IMR-90 (cell line): ENCODE measurements at regions not wholly inside any gene's neighbourhood (a gene's known extent, or its start where the extent isn't known, plus 50 kb on each side); places are given as distances from the start of the nearest gene placed in this dataset.

Experiments
- ATAC-seq: fragments of 200-7000 bp; cut with Tn5 transposase; 2 replicates; pipeline ENCODE4 v1.9.1; 2020; ENCODE audit warnings: low read depth, mild to moderate bottlenecking, moderate library complexity
- BruUV-seq: library from RNA; stranded (reverse); fragments of 400-500 nt; replicated peaks from 2 replicates; lab custom pipeline; 2021; lab: Mats Ljungman, UMichigan
- CTCF ChIA-PET: fragments of 300-600 bp; formaldehyde crosslinking; extraction: SDS; loops from one replicate; lab custom pipeline; 2021; ENCODE audit warnings: antibody characterized with exemption; lab: Yijun Ruan, JAX
- POLR2A ChIA-PET: fragments of 300-600 bp; sonication (Branson Sonifier 250); formaldehyde crosslinking; loops from one replicate; lab custom pipeline; 2022; ENCODE audit warnings: antibody characterized with exemption; ENCODE audit not compliant: unreplicated experiment; lab: Charles Lee
- DNase-seq: peaks from one replicate; pipeline ENCODE4 v3.0.0; 2013
- H2AFZ ChIP-seq: replicated peaks from 2 replicates; pipeline ENCODE3; 2013; ENCODE audit warnings: low read length, mild to moderate bottlenecking; ENCODE audit not compliant: poor library complexity
- H2AK5ac ChIP-seq: 2 replicates; pipeline ENCODE4 v1.6.1; 2013; ENCODE audit warnings: low read depth, low read length, inconsistent platforms
- H2AK9ac ChIP-seq: replicated peaks from 2 replicates; pipeline ENCODE3; 2013; ENCODE audit warnings: mild to moderate bottlenecking, low read depth, low read length, moderate library complexity; ENCODE audit not compliant: poor library complexity
- H2BK120ac ChIP-seq: 2 replicates; pipeline ENCODE4 v1.6.1; 2013; ENCODE audit warnings: low read depth, low read length, inconsistent platforms
- H2BK15ac ChIP-seq: 3 replicates; pipeline ENCODE4 v1.6.1; 2013; ENCODE audit warnings: low read depth, low read length, inconsistent platforms
- H2BK20ac ChIP-seq: 2 replicates; pipeline ENCODE4 v1.6.1; 2013; ENCODE audit warnings: low read depth, mild to moderate bottlenecking, inconsistent platforms, low read length, moderate library complexity
- H2BK5ac ChIP-seq: 2 replicates; pipeline ENCODE4 v1.6.1; 2013; ENCODE audit warnings: mild to moderate bottlenecking, low read depth, low read length, inconsistent platforms; ENCODE audit not compliant: poor library complexity, severe bottlenecking
- H3K14ac ChIP-seq: replicated peaks from 2 replicates; pipeline ENCODE4 v1.6.1; 2013; ENCODE audit warnings: low read depth, low read length, inconsistent platforms
- H3K18ac ChIP-seq: 2 replicates; pipeline ENCODE4 v1.6.1; 2013; ENCODE audit warnings: low read depth, low read length, control low read depth
- H3K23ac ChIP-seq: 2 replicates; pipeline ENCODE4 v1.6.1; 2013; ENCODE audit warnings: low read depth, low read length, inconsistent platforms
- H3K27ac ChIP-seq: 2 replicates; pipeline ENCODE4 v1.5.1; 2013; ENCODE audit warnings: mild to moderate bottlenecking, control low read depth, low read length; ENCODE audit not compliant: insufficient read depth
- H3K27me3 ChIP-seq: 2 replicates; pipeline ENCODE4 v1.6.1; 2013; ENCODE audit warnings: low read length; ENCODE audit not compliant: control insufficient read depth, insufficient read depth
- H3K36me3 ChIP-seq: 2 replicates; pipeline ENCODE4 v1.6.1; 2013; ENCODE audit warnings: low read length, mixed read lengths; ENCODE audit not compliant: control insufficient read depth, insufficient read depth
- H3K4ac ChIP-seq: 2 replicates; pipeline ENCODE4 v1.6.1; 2013; ENCODE audit warnings: low read depth, low read length, inconsistent platforms
- H3K4me1 ChIP-seq: 2 replicates; pipeline ENCODE4 v1.6.1; 2013; ENCODE audit warnings: low read length, mixed read lengths; ENCODE audit not compliant: control insufficient read depth, insufficient read depth
- H3K4me2 ChIP-seq: 2 replicates; pipeline ENCODE4 v1.6.1; 2013; ENCODE audit warnings: low read depth, mild to moderate bottlenecking, control low read depth, low read length, moderate library complexity
- H3K4me3 ChIP-seq: 2 replicates; pipeline ENCODE4 v1.5.1; 2013; ENCODE audit warnings: low read depth, mild to moderate bottlenecking, control low read depth, low read length, moderate library complexity; ENCODE audit not compliant: insufficient read depth
- H3K56ac ChIP-seq: 2 replicates; pipeline ENCODE4 v1.6.1; 2013; ENCODE audit warnings: low read length, inconsistent platforms; ENCODE audit not compliant: insufficient read depth; ENCODE audit errors: extremely low read depth
- H3K79me1 ChIP-seq, 2 experiments: 2 replicates each; pipeline ENCODE4 v1.6.1; 2013; ENCODE audit warnings: low read length in 2 of 2, inconsistent platforms in 1 of 2, low read depth in 1 of 2
- H3K9ac ChIP-seq: 2 replicates; pipeline ENCODE4 v1.6.1; 2013; ENCODE audit warnings: low read depth, low read length, control low read depth
- H3K9me1 ChIP-seq: 2 replicates; pipeline ENCODE4 v1.6.1; 2013; ENCODE audit warnings: low read length, inconsistent platforms; ENCODE audit not compliant: insufficient read depth
- H3K9me3 ChIP-seq: 2 replicates; pipeline ENCODE4 v1.6.1; 2013; ENCODE audit warnings: low read length; ENCODE audit not compliant: control insufficient read depth, insufficient read depth
- H4K20me1 ChIP-seq: 2 replicates; pipeline ENCODE4 v1.6.1; 2013; ENCODE audit warnings: low read length, inconsistent platforms; ENCODE audit not compliant: insufficient read depth
- H4K5ac ChIP-seq: 2 replicates; pipeline ENCODE4 v1.6.1; 2013; ENCODE audit warnings: mild to moderate bottlenecking, low read depth, low read length, control low read depth
- H4K8ac ChIP-seq, 2 experiments: 2 replicates each; pipeline ENCODE4 v1.6.1; 2013; ENCODE audit warnings: low read depth in 2 of 2, low read length in 2 of 2, control low read depth in 1 of 2, inconsistent platforms in 1 of 2
- H4K91ac ChIP-seq: 2 replicates; pipeline ENCODE4 v1.6.1; 2013; ENCODE audit warnings: low read depth, low read length, inconsistent platforms; ENCODE audit not compliant: insufficient read depth
- BHLHE40 ChIP-seq: fragments of 150-350 bp; IDR thresholded peaks from 2 replicates; pipeline ENCODE4 v1.6.1; 2016; ENCODE audit warnings: mild to moderate bottlenecking, low read depth, low read length
- MAZ ChIP-seq: IDR thresholded peaks from 2 replicates; pipeline ENCODE4 v1.6.1; 2012; ENCODE audit warnings: low read depth, mild to moderate bottlenecking, low read length, improper control_type of control experiment, moderate library complexity, borderline replicate concordance
- NFE2L2 ChIP-seq: fragments of 150-350 bp; IDR thresholded peaks from 2 replicates; pipeline ENCODE4 v1.6.1; 2016; ENCODE audit warnings: low read depth, mild to moderate bottlenecking, low read length
- USF2 ChIP-seq: fragments of 150-350 bp; IDR thresholded peaks from 2 replicates; pipeline ENCODE4 v1.6.1; 2017; ENCODE audit warnings: mild to moderate bottlenecking, antibody characterized with exemption, low read length, low read depth
- WGBS, 2 experiments: methylation state at CpG; one replicate each; pipeline versions ENCODE4 v1.1.5 to v1.1.7; 2013; ENCODE audit warnings: missing lambda C conversion rate in 2 of 2; ENCODE audit not compliant: insufficient read length in 1 of 2; ENCODE audit errors: extremely low coverage in 2 of 2; 5-methylcytosine and 5-hydroxymethylcytosine counted together
- dilution Hi-C: fragments of 300-500 bp; cut with HindIII; formaldehyde crosslinking; loops from one replicate; pipeline ENCODE4 v1.14.3; 2018; ENCODE audit warnings: low sequenced_read_pairs; ENCODE audit not compliant: unreplicated experiment
- in situ Hi-C: fragments of 300-500 bp; cut with MboI; formaldehyde crosslinking; loops from 3 replicates; pipeline ENCODE4 v1.14.3; 2019; ENCODE audit warnings: low sequenced_read_pairs, inconsistent platforms, mixed read lengths
- intact Hi-C: fragments of 100-400 bp; cut with micrococcal nuclease; formaldehyde crosslinking; loops from 2 replicates; pipeline ENCODE4 v1.10.0; 2022

GRCh38 chr3:153426803-153427202 is 264.8 kb downstream of the RAP2B start:
- in situ Hi-C loops (no loop called here), intact Hi-C loops (no loop called here), dilution Hi-C loops (no loop called here)
- no peak overlapping the region for H2BK15ac ChIP-seq
- H3K9me3 ChIP-seq = 0 out of 2 replicates have a peak, but pooled peaks cover 2% of the 10 kb centered on the region
- no peak overlapping the region for H2AK9ac ChIP-seq
- H3K4me2 ChIP-seq = no peak overlapping the region
- no peaks in the 10 kb centered on the region for H3K27me3 ChIP-seq
- ATAC-seq (no peak), DNase-seq (no peak)
- no CpG with 5 or more reads among the region's 1 CpG for WGBS, 2 experiments
- H4K91ac ChIP-seq = no peak overlapping the region
- no peaks in the 10 kb centered on the region for H3K36me3 ChIP-seq
- H3K4me3 ChIP-seq = no peak overlapping the region
- no peak overlapping the region for H2BK20ac ChIP-seq
- TF ChIP-seq MAZ (no peak), BHLHE40 (no peak), NFE2L2 (no peak), USF2 (no peak)
- BruUV-seq = no TSS peak
- no peaks in the 10 kb centered on the region for H3K79me1 ChIP-seq
- CTCF ChIA-PET = interaction anchor here (0.6 kb wide), 1 partner anchor 1520 kb away, joined by 3 read pairs; no protein-coding TSS in a partner anchor
- H2BK120ac ChIP-seq = no peak overlapping the region
- no peaks in the 10 kb centered on the region for H3K4me1 ChIP-seq
- H3K14ac ChIP-seq = no peak overlapping the region
- no peaks in the 10 kb centered on the region for H3K9me1 ChIP-seq
- no peak overlapping the region for H4K8ac ChIP-seq
- H3K9ac ChIP-seq = no peak overlapping the region
- no peak overlapping the region for H4K5ac ChIP-seq
- H3K18ac ChIP-seq = no peak overlapping the region
- H3K27ac ChIP-seq = no peak overlapping the region
- no peak overlapping the region for H3K56ac ChIP-seq
- H4K20me1 ChIP-seq = no peaks in the 10 kb centered on the region
- no peak overlapping the region for H2BK5ac ChIP-seq
- POLR2A ChIA-PET = no interaction called here
- H3K23ac ChIP-seq = no peak overlapping the region
- no peak overlapping the region for H2AFZ ChIP-seq
- H2AK5ac ChIP-seq = no peak overlapping the region
- H3K4ac ChIP-seq = no peak overlapping the region
